A549 (cell line): ENCODE measurements at regions not wholly inside any gene's neighbourhood (a gene's known extent, or its start where the extent isn't known, plus 50 kb on each side); places are given as distances from the start of the nearest gene placed in this dataset.

Source experiments
- CTCF ChIP-seq: fragments of >200 bp; sonication (Bioruptor Twin); formaldehyde crosslinking; IDR thresholded peaks from 3 replicates; pipeline ENCODE4 v1.5.1; 2016
- EP300 ChIP-seq, 2 experiments: fragments of >200 bp; sonication (Bioruptor Twin); formaldehyde crosslinking; IDR thresholded peaks; 2 replicates in 1 of 2; 3 replicates in 1 of 2; pipeline ENCODE4 v1.6.1; 2016 to 2017
- GATA3 ChIP-seq: IDR thresholded peaks from 2 replicates; pipeline ENCODE4 v1.6.1; 2012; ENCODE audit warnings: borderline replicate concordance
- MAZ ChIP-seq: fragments of 150-350 bp; IDR thresholded peaks from 2 replicates; pipeline ENCODE4 v1.6.1; 2014; ENCODE audit warnings: antibody characterized with exemption, low read depth, low read length, borderline replicate concordance
- POLR2AphosphoS2 ChIP-seq: conservative IDR thresholded peaks from 2 replicates; pipeline ENCODE4 v1.6.1; 2012; ENCODE audit warnings: low read length, improper control_type of control experiment, inconsistent platforms

DNA sequence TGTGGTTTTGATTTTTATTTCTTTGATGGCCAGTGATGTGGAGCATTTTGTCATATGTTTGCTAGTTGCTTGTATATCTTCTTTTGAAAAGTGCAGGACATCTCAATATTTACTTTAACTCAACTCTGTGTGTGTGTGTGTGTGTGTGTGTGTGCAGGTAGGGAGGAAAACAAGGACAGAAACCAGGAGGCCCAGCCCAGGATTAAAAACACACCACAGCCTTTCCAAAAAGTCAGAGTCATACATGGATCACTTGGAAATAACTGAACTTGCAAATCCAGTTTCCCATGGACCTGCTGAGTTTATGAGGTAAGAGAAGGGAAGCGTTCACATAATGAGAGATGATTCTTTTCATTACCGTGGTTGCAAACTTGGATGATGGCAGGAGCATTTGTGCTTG lies 189.9 kb upstream of the LYZL1 start:
- TF ChIP-seq CTCF (no peak), EP300 (IDR thresholded peaks at IDR 0.05) (no peak), MAZ (no peak), GATA3 (no peak), POLR2AphosphoS2 (no peak)
